KOPT-K1 (cell line): ENCODE measurements at regions not wholly inside any gene's neighbourhood (a gene's known extent, or its start where the extent isn't known, plus 50 kb on each side); places are given as distances from the start of the nearest gene placed in this dataset.

ENCODE experiments used
- H3K27ac ChIP-seq: fragments of 200-600 bp; sonication (generic); 2 replicates; pipeline ENCODE4 v1.5.1; 2016; ENCODE audit warnings: antibody characterized with exemption, mild to moderate bottlenecking, low read depth, low read length; ENCODE audit not compliant: poor library complexity, severe bottlenecking
- H3K36me3 ChIP-seq: fragments of 200-600 bp; sonication (generic); 2 replicates; pipeline ENCODE4 v1.5.1; 2017; ENCODE audit warnings: antibody characterized with exemption, mild to moderate bottlenecking, low read length, moderate library complexity; ENCODE audit not compliant: insufficient read depth
- H3K9me3 ChIP-seq: fragments of 200-600 bp; sonication (generic); 2 replicates; pipeline ENCODE4 v1.5.1; 2017; ENCODE audit warnings: antibody characterized with exemption, low read length, mild to moderate bottlenecking; ENCODE audit not compliant: insufficient read depth, poor library complexity, severe bottlenecking

DNA sequence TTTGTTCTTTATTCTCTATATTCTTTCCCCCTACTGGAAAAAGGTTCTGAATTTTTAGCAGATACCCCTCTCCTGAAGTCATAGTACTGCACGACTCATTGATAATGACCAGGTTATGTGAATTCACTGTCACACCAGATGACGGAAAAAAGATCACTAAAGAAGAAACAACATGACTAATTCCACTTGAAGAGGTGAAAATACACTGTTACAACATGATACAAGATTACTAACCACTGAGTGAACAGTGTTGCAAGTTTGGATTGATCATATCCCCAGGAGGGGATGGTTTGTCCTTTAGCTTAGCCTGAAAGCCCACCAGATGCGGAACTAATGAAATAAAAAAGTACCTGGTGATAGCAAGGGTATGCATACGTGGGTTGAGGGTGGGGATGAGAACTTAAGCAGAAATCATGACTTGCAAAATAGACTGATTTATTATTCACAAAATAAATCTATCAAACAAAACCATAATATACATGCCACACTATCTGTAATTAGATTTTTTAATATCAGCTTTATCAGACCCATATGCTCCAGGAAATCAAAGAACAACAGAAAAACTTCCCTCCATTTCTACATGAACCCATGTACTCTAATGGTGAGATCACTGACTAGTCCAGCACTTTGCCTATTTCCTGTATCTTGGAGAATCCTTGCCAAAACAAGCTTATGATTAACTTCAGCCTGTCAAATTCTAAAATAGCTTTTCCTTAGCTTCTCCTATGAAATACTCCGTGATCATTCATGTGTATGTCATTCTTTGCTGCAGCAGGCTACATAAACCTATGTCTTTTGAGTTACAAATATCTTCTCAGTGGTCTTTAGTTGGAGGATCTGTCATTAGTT is 257.4 kb upstream of the AGA start:
- H3K27ac ChIP-seq: no peak overlapping the region
- H3K9me3 ChIP-seq: no peaks in the 10 kb centered on the region
- H3K36me3 ChIP-seq: no peaks in the 10 kb centered on the region

DNA sequence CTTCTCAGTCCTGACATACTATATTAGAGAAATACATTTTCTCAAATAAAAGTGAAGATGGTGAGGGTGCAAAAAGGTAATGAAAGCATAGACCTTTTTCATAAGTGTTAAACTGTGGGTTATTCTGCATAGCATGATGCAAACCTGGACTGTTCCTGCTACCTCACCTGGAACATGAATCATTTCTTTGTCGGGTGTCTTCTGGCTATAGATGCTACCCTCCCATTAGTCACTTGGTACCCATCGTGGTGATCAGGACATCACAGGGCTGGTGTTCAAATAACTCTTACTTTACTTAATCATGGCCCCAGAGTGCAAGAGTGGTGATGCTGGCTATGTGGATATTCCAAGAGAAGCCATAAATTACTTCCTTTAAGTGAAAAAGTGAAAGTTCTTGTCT is 264.7 kb upstream of the AGA start:
- Histone ChIP-seq H3K36me3 (no peaks in the 10 kb centered on the region), H3K9me3 (no peaks in the 10 kb centered on the region), H3K27ac (no peak overlapping the region)

DNA sequence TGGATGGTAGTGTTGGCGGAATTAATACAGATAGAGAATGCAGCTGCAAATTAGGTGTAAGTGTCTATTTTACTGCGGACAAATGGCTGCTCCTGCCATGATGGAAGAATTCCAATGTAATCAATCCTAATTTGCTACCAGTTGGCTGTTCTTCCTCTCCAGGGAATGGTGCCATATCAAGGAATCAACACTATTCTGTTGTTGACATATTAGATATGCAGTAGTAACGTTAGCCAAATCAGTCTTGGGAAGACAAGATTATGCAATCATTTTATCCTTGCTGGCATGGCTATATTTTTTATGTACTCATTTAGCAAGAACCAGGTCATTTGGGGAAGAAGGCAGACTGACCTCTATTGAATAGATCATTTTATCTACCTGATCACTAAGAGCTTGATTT is 271.2 kb upstream of the AGA start:
- Histone ChIP-seq H3K36me3 (no peaks in the 10 kb centered on the region), H3K27ac (no peak overlapping the region), H3K9me3 (no peaks in the 10 kb centered on the region)

DNA sequence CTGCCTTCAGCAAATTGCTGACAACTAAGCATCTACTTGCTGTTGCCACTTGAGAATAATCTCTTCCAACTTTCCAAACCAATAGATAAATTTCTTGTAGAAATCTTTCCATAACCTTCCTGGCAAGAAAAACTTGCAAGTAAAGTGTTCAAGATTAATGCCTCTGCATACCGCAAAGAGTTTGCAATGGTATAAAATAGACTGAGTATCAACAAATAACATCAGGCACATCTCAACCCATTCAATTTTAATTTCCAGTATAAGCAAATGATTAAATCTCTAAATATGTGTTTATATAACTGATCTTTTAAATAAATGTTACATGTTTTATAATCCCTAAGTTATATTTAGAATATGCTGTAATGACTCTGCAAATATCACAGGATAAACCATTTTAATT is 275.2 kb upstream of the AGA start:
- no peak overlapping the region for H3K27ac ChIP-seq
- no peaks in the 10 kb centered on the region for H3K9me3 ChIP-seq
- no peaks in the 10 kb centered on the region for H3K36me3 ChIP-seq

DNA sequence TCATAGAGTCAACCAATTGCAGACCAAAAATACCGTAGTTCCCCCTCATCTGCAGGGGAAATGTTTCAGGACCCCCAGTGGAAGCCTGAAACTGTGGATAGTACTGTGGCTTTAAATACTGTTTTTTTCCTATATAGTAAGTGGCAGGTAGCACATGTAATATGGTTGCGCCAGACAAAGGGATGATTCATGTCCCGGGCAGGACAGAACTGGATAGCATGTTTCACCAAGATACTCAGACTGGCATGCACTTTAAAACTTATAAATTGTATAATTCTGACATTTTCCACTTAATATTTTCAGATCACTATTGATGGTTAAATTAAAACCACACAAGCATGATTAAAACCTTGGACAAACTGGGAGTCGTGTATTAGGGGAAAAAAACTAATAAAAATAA is 276.3 kb upstream of the AGA start:
- H3K36me3 ChIP-seq: no peaks in the 10 kb centered on the region
- H3K27ac ChIP-seq: no peak overlapping the region
- H3K9me3 ChIP-seq: no peaks in the 10 kb centered on the region

DNA sequence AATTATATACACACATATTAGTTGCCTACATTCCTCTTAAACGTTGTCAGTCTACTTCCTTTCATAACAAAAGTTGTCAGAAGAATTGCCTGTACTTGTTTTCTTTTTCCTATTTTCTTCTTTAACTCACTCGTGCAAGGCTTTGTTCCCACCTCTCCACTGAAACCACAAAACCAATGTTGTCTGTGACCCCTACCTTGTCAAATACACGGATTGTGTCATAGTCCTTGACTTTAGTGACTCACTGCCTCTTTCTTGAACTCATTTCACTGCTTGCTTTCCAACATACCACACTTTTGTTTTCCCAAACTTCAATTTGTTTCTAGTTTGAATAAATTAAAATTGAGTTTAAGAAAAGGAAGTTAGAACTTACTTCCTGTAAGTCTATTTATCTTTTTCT is 283.9 kb upstream of the AGA start:
- Histone ChIP-seq H3K36me3 (no peaks in the 10 kb centered on the region), H3K9me3 (no peaks in the 10 kb centered on the region), H3K27ac (no peak overlapping the region)

DNA sequence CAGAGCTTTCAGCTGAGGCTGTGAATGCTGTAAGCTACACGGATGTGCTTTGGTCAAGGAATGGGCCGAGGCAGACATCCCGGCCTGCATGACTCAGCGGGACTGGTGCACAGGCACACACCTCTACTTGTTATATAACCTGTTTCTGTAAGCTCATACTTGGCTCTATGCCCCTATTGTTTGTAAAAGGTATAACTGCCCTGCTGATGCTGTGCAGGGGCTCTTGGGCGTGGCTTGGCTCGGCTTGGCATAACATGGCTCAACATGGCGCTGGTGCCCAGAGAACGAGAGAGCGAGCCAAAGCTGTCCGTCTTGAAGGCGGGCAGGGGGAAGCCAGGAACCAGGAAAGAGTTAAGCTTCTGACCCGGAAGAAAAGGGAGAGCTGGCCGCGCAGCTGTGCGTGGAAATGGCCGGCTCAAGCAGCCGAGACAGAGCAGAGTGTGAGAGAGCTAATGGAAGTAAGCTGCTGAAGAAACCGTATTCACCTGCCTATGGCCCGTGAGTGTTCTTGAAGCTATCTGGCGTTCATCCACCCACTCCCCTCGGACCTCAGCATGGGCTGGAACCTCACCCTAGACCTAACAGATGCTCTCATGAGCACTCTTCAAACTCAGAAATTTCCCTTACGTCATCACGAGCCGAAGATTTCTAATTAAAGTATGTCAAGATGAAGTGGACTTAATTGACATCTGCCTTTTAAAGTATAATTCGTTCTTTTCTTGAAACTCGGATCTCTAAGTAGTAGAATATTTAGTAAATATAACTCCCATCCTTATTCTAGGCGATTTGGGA is 286.3 kb upstream of the AGA start:
- Histone ChIP-seq H3K36me3 (no peaks in the 10 kb centered on the region), H3K9me3 (no peaks in the 10 kb centered on the region), H3K27ac (no peak overlapping the region)

DNA sequence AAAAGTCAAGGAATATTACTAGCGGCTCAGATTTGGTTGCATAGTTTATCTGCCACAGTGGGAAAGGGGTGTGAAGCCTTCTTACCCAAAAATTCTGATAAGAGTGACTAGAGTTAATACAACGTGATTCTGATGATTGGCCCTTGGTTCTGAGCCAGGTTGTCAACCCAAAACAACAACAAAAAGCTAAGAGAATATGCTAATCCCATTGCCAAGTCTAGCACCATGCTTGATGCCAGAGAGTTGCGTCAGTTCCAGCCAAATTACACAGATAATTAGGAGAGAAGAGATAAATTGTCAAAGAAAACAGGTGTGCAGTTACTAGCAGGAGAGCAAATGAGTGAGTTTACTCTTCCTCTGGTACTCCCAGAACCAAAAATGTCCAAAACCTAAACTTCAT is 287.4 kb upstream of the AGA start:
- Histone ChIP-seq H3K27ac (no peak overlapping the region), H3K9me3 (no peaks in the 10 kb centered on the region), H3K36me3 (no peaks in the 10 kb centered on the region)

DNA sequence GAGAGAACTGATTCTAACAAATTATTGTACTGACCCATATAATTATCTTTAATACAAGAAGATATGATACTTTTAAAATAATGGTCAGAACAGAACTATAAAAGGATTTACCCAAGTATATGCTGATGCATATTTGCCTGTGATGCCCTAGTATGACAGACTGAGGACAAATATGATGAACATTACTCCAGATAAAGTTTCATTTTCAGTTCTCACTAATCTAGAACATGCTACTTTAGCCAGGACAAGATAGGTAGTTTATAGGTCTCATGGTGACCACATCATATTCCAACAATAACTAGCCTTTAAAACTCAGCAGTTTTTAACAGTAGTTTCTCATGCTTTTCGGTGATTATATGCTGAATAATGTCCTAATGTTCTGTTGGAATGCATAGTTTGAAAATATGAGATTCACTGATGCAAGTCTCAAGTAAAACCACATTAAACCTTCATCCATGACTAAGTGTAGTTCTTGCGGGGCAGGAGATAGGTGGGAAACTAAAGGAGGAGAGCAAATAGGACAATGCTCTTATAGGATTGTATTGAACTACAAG is 295.2 kb upstream of the AGA start:
- H3K36me3 ChIP-seq: no peaks in the 10 kb centered on the region
- H3K9me3 ChIP-seq: no peaks in the 10 kb centered on the region
- H3K27ac ChIP-seq: no peak overlapping the region

DNA sequence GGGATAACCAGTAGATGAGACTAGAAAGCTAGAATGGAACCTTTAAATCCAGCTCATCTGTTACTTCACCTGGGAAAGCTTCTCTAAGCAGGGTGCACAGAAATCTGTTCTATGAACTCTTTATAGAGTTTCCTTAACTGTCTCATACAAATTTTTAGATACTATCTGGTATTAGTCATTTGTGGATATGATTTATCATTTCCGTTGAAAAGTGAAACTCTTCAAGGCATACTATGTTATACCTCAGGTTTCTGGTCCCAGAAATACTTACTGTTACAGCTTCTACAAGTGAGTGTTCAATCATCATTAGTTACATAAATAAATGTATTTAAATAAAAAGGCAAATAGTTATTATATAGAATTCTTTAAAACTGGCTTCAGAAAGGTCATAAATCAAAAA is 298.3 kb upstream of the AGA start:
- Histone ChIP-seq H3K9me3 (no peaks in the 10 kb centered on the region), H3K36me3 (no peaks in the 10 kb centered on the region), H3K27ac (no peak overlapping the region)

DNA sequence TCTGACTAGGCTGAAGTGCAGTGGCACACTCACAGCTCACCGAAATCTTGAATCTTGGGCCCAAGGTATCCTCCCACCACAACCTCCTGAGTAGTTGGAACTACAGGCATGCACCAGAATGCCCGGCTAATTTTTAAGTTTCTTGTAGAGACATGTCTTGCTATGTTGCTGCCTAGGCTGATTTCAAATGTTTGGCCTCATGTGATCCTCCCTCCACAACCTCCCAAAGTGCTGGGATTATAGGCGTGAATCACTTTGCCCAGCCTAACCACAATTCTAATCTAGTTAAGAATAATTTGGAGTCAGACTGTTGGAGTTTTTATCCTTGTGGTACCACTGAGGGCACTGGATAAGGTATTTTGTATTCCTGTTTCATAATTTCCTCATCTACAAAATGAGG is 317.5 kb upstream of the AGA start:
- H3K9me3 ChIP-seq: no peaks in the 10 kb centered on the region
- H3K36me3 ChIP-seq: no peaks in the 10 kb centered on the region
- no peak overlapping the region for H3K27ac ChIP-seq

DNA sequence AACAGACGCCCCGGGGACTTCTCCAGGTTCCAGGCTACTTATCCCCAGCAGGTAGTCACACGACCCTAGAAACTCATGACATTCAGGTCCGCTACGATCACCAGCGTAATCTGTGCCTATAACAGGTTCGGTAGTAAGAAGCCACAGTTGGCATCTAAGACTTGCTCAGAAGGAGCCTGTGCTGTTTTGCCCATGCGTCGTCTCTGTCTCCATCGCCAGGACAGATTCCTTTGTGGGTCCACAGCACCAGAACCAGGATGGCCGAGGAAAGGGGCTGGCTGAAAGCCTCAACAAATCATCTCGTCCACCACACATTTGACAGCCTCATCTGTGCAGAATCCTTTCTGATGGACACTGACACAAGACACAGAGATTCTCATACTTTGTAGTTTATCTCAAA is 319.5 kb upstream of the AGA start:
- H3K27ac ChIP-seq: no peak overlapping the region
- no peaks in the 10 kb centered on the region for H3K9me3 ChIP-seq

DNA sequence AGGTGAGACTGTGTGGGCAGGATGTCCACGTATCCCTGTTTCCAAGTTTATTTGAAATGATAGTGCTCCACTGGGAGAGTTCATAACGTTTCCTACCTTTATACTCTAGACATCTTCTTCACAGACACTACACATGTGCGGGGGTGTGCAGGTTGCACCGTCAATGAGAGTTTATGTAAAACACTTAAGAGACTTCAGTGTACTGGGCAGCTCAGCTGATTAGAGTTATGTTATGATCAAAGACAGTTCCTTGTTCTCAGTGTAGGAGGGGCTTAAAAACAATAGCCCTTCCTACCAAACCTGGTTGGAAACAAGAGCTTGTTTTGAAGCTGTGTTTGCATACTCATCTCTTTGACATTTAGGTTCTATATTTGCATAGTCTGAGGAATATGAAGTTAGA is 326.9 kb upstream of the AGA start:
- Histone ChIP-seq H3K27ac (no peak overlapping the region), H3K9me3 (no peaks in the 10 kb centered on the region), H3K36me3 (no peaks in the 10 kb centered on the region)

More for the DNA sequence above, 319.5 kb upstream of the AGA start:
- no peaks in the 10 kb centered on the region for H3K36me3 ChIP-seq

DNA sequence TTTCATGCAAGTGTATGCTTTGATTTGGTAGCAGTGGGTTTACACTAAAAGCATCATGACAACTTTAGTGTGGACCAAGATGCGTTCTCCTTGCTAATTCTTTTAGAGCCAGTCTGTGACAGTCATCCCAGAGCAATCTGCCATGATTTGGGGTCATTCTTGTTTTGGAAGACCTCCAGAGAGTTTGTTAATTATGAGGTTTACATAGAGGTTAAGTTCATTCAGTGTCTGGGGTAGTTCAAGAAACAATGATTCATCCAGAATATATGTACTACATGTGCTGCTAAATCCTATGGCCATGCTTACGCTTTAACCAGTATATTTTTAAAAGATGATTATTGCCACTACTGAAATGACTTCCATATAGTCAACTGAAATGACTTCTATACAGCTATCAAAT is 328.5 kb upstream of the AGA start:
- Histone ChIP-seq H3K27ac (no peak overlapping the region), H3K9me3 (no peaks in the 10 kb centered on the region)

DNA sequence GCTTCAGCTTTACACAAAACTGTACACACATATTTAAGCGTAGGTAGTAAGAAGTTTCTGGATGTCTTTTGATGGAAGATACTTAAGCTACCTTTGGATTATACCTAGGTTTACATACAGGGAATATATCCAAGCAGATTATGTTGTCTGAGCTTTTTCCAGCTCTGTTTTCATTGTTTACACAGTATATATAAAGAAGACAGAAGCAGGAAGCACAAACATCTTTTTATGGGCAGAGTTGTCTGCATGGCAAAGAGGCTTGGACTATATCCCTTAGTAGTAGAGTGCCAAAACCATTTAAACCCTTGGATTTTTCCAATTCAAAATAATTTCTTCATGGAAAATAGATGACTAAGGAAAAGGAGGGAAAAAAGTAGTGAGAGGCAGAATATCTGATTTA is 329.4 kb upstream of the AGA start:
- no peaks in the 10 kb centered on the region for H3K36me3 ChIP-seq
- no peak overlapping the region for H3K27ac ChIP-seq
- no peaks in the 10 kb centered on the region for H3K9me3 ChIP-seq

More for the DNA sequence above, 328.5 kb upstream of the AGA start:
- no peaks in the 10 kb centered on the region for H3K36me3 ChIP-seq
